ENCODE measurements at regions not wholly inside any gene's neighbourhood (a gene's known extent, or its start where the extent isn't known, plus 50 kb on each side); places are given as distances from the start of the nearest gene placed in this dataset.

DNA sequence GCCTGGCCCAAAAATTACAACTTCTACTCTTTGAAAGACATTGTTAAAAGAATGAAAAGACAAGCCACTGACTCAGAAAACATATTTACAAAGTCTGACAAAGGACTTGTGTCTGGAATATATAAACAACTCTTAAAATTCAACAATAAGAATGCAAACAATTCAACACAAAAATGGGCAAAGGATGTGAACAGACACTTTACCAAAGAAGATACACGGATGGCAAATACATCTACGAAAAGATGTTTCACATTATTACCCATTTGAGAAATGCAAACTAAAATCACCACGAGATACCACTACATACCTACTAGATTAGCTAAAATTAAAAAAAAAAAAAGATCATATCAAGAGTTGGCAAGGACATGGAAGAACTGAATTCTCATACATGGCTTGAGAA, 80.8 kb upstream of the METRNL start:
- no peak for TF ChIP-seq CTCF (conservative IDR thresholded peaks at IDR 0.05)
- WGBS, 2 experiments (ENCODE audit: insufficient coverage in 1 of 2, insufficient read length in 1 of 2): 94% methylated on average over 3 of the region's 3 CpGs; no CpG with 5 or more reads in 1 of the 2 experiments

DNA sequence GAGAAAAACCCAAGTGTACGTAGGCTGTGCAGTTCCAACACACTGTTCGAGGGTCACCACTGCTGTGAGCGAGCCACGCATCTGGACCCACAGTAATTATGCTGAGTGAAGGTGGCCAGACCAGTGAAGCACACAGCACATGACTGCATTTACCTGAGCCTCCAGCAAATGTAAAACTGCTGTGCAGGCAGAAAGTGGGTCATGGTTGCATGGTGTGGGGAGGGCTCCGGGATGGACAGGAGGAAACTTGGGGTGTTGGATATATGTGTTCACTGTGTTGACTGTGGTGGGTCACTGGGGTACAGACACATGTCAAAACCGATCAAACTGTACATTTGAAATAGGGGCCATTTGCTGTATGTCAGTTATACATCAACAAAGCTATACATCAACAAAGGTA, 78.7 kb upstream of the METRNL start:
- H3K4me1 ChIP-seq (ENCODE audit: control insufficient read depth, insufficient read depth, low read length): no peaks in the 10 kb centered on the region
- 83 to 90% methylated on average over 5 to 6 of the region's 6 CpGs for WGBS, 2 experiments (ENCODE audit: insufficient coverage in 1 of 2, insufficient read length in 1 of 2)
- H3K27me3 ChIP-seq (ENCODE audit: control insufficient read depth, insufficient read depth, low read length, poor library complexity, severe bottlenecking): no peaks in the 10 kb centered on the region
- H3K9me3 ChIP-seq (ENCODE audit: control insufficient read depth, low read length): peaks cover 6% of the 10 kb centered on the region
- no peak overlapping the region for H3K27ac ChIP-seq (ENCODE audit: low read depth, low read length)
- DNase-seq: no peak
- no peak overlapping the region for H3K9ac ChIP-seq (ENCODE audit: extremely low read depth, low read length, poor library complexity, severe bottlenecking)
- H3K4me3 Mint-ChIP-seq: no peak overlapping the region
- H3K27ac Mint-ChIP-seq: no peak overlapping the region
- no peaks in the 10 kb centered on the region for H3K36me3 ChIP-seq (ENCODE audit: control insufficient read depth, insufficient read depth, low read length)
- no peaks in the 10 kb centered on the region for H3K27me3 Mint-ChIP-seq (ENCODE audit: insufficient read depth)
- peaks cover 14% of the 10 kb centered on the region for H3K9me3 Mint-ChIP-seq
- H3K36me3 Mint-ChIP-seq (ENCODE audit: low read depth): peaks cover 31% of the 10 kb centered on the region
- no peak overlapping the region for H3K4me3 ChIP-seq (ENCODE audit: low read length)
- no peaks in the 10 kb centered on the region for H3K4me1 Mint-ChIP-seq
- no peak for TF ChIP-seq CTCF (conservative IDR thresholded peaks at IDR 0.05)

More for the DNA sequence above, 80.8 kb upstream of the METRNL start:
- H3K9me3 Mint-ChIP-seq: peaks cover 10% of the 10 kb centered on the region
- peaks cover 22% of the 10 kb centered on the region for H3K36me3 Mint-ChIP-seq (ENCODE audit: low read depth)
- Histone ChIP-seq H3K27me3 (ENCODE audit: control insufficient read depth, insufficient read depth, low read length, poor library complexity, severe bottlenecking) (no peaks in the 10 kb centered on the region), H3K4me1 (ENCODE audit: control insufficient read depth, insufficient read depth, low read length) (no peaks in the 10 kb centered on the region), H3K9ac (ENCODE audit: extremely low read depth, low read length, poor library complexity, severe bottlenecking) (no peak overlapping the region), H3K4me3 (ENCODE audit: low read length) (no peak overlapping the region), H3K9me3 (ENCODE audit: control insufficient read depth, low read length) (peaks cover 6% of the 10 kb centered on the region), H3K27ac (ENCODE audit: low read depth, low read length) (no peak overlapping the region), H3K36me3 (ENCODE audit: control insufficient read depth, insufficient read depth, low read length) (no peaks in the 10 kb centered on the region)
- H3K27me3 Mint-ChIP-seq (ENCODE audit: insufficient read depth): no peaks in the 10 kb centered on the region
- DNase-seq: no peak
- H3K4me3 Mint-ChIP-seq: no peak overlapping the region
- no peak overlapping the region for H3K27ac Mint-ChIP-seq
- H3K4me1 Mint-ChIP-seq: no peaks in the 10 kb centered on the region

GRCh38 chr17:83002118-83002805, 77.1 kb upstream of the METRNL start:
- H3K36me3 ChIP-seq (ENCODE audit: control insufficient read depth, insufficient read depth, low read length): no peaks in the 10 kb centered on the region
- 95 to 97% methylated on average over 26 to 33 of the region's 33 CpGs for WGBS, 2 experiments (ENCODE audit: insufficient coverage in 1 of 2, insufficient read length in 1 of 2)
- DNase-seq: peak; percentile 47
- H3K4me1 ChIP-seq (ENCODE audit: control insufficient read depth, insufficient read depth, low read length): no peaks in the 10 kb centered on the region
- H3K27me3 ChIP-seq (ENCODE audit: control insufficient read depth, insufficient read depth, low read length, poor library complexity, severe bottlenecking): no peaks in the 10 kb centered on the region
- no peak overlapping the region for H3K9ac ChIP-seq (ENCODE audit: extremely low read depth, low read length, poor library complexity, severe bottlenecking)
- no peak for TF ChIP-seq CTCF (conservative IDR thresholded peaks at IDR 0.05)
- no peak overlapping the region for H3K4me3 ChIP-seq (ENCODE audit: low read length)
- Mint-ChIP-seq H3K9me3 (peaks cover 14% of the 10 kb centered on the region), H3K27ac (no peak overlapping the region), H3K4me3 (no peak overlapping the region), H3K27me3 (ENCODE audit: insufficient read depth) (no peaks in the 10 kb centered on the region), H3K36me3 (ENCODE audit: low read depth) (peaks cover 36% of the 10 kb centered on the region), H3K4me1 (no peaks in the 10 kb centered on the region)
- peaks cover 6% of the 10 kb centered on the region for H3K9me3 ChIP-seq (ENCODE audit: control insufficient read depth, low read length)
- H3K27ac ChIP-seq (ENCODE audit: low read depth, low read length): no peak overlapping the region

Measured in endodermal cell (in vitro differentiated cells).